ENCODE measurements at regions not wholly inside any gene's neighbourhood (a gene's known extent, or its start where the extent isn't known, plus 50 kb on each side); places are given as distances from the start of the nearest gene placed in this dataset.
"Not testable (repeated sequence)": the region's sequence is repeated elsewhere in the genome, so short reads cannot be mapped to it uniquely, and the experiment has no call there.

- no peaks in the 10 kb centered on the region for H3K9me3 ChIP-seq
- ATAC-seq (no peak), DNase-seq (no peak)
- H3K36me3 ChIP-seq (ENCODE audit: low read depth): no peaks in the 10 kb centered on the region
- H3K4me1 ChIP-seq (ENCODE audit: low read depth): no peaks in the 10 kb centered on the region
- H3K4me3 ChIP-seq: no peak overlapping the region
- intact Hi-C loops (cut with DNase I, micrococcal nuclease): no loop called here
- no peak for TF ChIP-seq CTCF (IDR thresholded peaks at IDR 0.05)
Measured at GRCh38 chr1:30099587-30100523, 623.5 kb downstream of the MATN1 start.

- intact Hi-C loops (cut with DNase I, micrococcal nuclease); H3K36me3 ChIP-seq (ENCODE audit: low read depth); ATAC-seq; H3K9me3 ChIP-seq; H3K4me3 ChIP-seq; H3K4me1 ChIP-seq (ENCODE audit: low read depth); DNase-seq: not testable (repeated sequence)
Measured at GRCh38 chr1:30097851-30098250, 625.5 kb downstream of the MATN1 start.

- Histone ChIP-seq H3K4me3 (no peak overlapping the region), H3K4me1 (ENCODE audit: low read depth) (no peaks in the 10 kb centered on the region), H3K36me3 (ENCODE audit: low read depth) (no peaks in the 10 kb centered on the region), H3K9me3 (peaks cover 22% of the 10 kb centered on the region)
- no peak for TF ChIP-seq CTCF (IDR thresholded peaks at IDR 0.05)
- ATAC-seq: no peak
- intact Hi-C loops (cut with DNase I, micrococcal nuclease): no loop called here
- no peak for DNase-seq
Measured at GRCh38 chr1:30095451-30096025, 627.8 kb downstream of the MATN1 start.

GRCh38 chr1:30095051-30095450 is 628.3 kb downstream of the MATN1 start:
- H3K36me3 ChIP-seq (ENCODE audit: low read depth): no peaks in the 10 kb centered on the region
- ATAC-seq: no peak
- no peak overlapping the region for H3K4me3 ChIP-seq
- intact Hi-C loops (cut with DNase I, micrococcal nuclease): no loop called here
- H3K9me3 ChIP-seq: peaks cover 22% of the 10 kb centered on the region
- DNase-seq: no peak
- no peak for TF ChIP-seq CTCF (IDR thresholded peaks at IDR 0.05)
- H3K4me1 ChIP-seq (ENCODE audit: low read depth): no peaks in the 10 kb centered on the region

- DNase-seq: no peak
- H3K36me3 ChIP-seq (ENCODE audit: low read depth): no peaks in the 10 kb centered on the region
- no peak overlapping the region for H3K4me3 ChIP-seq
- H3K4me1 ChIP-seq (ENCODE audit: low read depth): peaks cover 13% of the 10 kb centered on the region
- intact Hi-C loops (cut with DNase I, micrococcal nuclease): no loop called here
- ATAC-seq: no peak
- peaks cover 22% of the 10 kb centered on the region for H3K9me3 ChIP-seq
- no peak for TF ChIP-seq CTCF (IDR thresholded peaks at IDR 0.05)
Measured at GRCh38 chr1:30092051-30092858, 631.1 kb downstream of the MATN1 start.

Measured in mucosa of descending colon (tissue), 3 donors.